AG09319 (cell line): ENCODE measurements at regions not wholly inside any gene's neighbourhood (a gene's known extent, or its start where the extent isn't known, plus 50 kb on each side); places are given as distances from the start of the nearest gene placed in this dataset.

Experiments used
- DNase-seq: peaks from one replicate; pipeline ENCODE4 v3.0.0-alpha.2; 2010; ENCODE audit warnings: low read depth; ENCODE audit errors: extremely low read depth
- CTCF ChIP-seq: IDR thresholded peaks from 2 replicates; pipeline ENCODE4 v1.5.1; 2011; ENCODE audit warnings: low read depth, mild to moderate bottlenecking, inconsistent platforms, low read length, moderate library complexity

GRCh38 chr12:65597527-65597926 is 226.8 kb upstream of the HMGA2 start:
- no peak for DNase-seq
- no peak for TF ChIP-seq CTCF

- DNase-seq = no peak
- no peak for TF ChIP-seq CTCF
Observed at GRCh38 chr12:65598688-65599087, 225.6 kb upstream of the HMGA2 start.

GRCh38 chr12:65602253-65602609 is 222.1 kb upstream of the HMGA2 start:
- TF ChIP-seq CTCF = no peak
- DNase-seq = no peak

DNA sequence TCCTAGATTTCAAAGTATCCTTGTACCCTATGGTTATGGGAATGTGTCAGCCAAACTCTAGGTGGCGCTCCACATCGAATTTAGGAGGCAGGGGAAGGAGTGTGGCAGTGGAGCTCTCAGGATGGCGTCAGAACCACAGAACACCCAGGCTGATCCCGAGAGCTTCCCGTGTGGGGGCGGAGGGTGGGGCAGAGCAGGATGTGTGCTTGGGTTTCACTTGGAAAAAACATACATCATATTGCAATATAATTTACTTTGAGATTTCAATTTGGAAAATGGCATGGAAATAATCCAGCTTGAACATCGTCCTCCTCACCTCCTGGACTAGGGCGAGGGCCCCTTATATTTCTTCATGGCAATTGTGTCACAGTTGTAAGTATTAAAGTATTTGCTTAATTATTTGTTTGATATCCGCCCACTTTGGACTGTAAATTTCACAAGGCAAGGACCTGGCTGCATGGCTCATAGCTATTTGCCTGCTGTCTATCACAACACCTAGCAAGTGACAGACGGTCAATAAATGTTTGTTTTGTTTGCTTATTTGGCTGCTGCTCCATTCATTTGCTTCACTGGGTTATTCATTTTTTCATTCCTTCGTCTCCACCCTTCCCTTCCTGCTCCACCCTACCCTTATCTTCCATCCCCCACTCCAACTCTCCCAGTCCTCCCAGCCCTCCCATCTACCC is 221.5 kb upstream of the HMGA2 start:
- peak; percentile 81 for DNase-seq
- TF ChIP-seq CTCF = peak; percentile 76

- no peak for TF ChIP-seq CTCF
- DNase-seq = peak; percentile 61
Observed at GRCh38 chr12:65603438-65604351, 220.6 kb upstream of the HMGA2 start.

DNA sequence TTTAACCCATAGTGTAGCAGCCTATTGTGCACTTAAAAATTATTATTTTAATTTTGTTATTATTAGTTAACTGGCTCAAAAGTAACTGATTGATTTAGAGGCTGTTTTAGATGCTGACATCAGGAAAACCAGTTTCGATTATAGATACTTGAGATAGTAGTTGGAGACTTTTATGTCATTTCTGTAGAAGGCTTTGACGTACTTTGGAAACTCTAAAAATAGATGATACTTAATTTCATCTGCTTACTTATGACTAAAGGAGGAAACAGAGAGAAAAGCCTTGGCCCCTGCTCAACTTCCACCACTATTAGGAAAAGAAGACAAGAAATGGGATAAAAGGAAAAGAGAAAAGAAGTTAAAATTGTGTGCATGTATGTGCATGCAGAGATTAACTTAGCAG is 219.3 kb upstream of the HMGA2 start:
- no peak for TF ChIP-seq CTCF

DNA sequence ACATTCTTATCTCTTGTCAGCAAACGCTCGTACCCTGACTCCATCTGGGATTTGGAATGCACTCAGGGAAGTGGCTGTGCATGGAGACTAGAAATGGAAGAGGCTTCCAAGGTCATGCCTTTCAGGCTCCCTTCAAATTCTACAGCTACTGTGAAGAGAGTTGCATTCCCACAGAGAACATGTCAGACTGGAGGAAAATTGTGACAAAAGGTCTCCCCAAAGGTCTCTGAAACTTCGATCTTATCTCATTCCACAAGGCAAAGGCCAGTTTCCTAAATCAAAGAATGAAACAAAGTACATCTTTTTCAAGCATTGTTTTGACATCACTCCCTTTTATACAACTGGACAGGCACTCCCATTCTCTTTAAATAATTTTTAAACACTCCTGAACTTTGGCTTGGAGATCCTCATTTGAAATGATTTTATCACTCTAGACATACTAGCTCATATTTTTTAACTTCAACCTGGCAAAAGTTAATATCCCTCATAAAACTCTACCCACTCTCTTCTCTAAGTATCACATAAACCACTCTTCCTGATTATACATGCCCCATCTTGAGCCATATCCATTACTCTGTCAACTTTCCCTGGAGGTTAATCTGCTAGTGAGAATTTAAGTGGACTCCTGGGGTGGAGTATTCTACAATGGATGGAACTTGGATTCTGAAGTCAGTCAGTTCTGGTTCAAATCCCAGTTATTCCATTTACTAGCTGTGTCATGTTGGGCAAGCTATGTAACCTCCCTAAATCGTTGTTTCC is 218.1 kb upstream of the HMGA2 start:
- no peak for DNase-seq
- TF ChIP-seq CTCF = no peak

More for the DNA sequence above, 219.3 kb upstream of the HMGA2 start:
- DNase-seq = no peak
